GM13977 (cell line): ENCODE measurements at regions not wholly inside any gene's neighbourhood (a gene's known extent, or its start where the extent isn't known, plus 50 kb on each side); places are given as distances from the start of the nearest gene placed in this dataset.
"Not testable (repeated sequence)": the region's sequence is repeated elsewhere in the genome, so short reads cannot be mapped to it uniquely, and the experiment has no call there.

Experiments used
- DNase-seq: peaks from one replicate; pipeline ENCODE4 v3.0.0; 2012; ENCODE audit warnings: low spot score
- in situ Hi-C: fragments of 300-500 bp; cut with MboI; formaldehyde crosslinking; loops from one replicate; pipeline ENCODE4 v1.12.0; 2022; ENCODE audit warnings: low sequenced_read_pairs, low pct_unique_long_range_greater_than_20kb, mixed read lengths, inconsistent platforms; ENCODE audit not compliant: unreplicated experiment
- TF ChIP-seq, protein P1 (sequence below): IDR thresholded peaks from 2 replicates; pipeline ENCODE4 v1.5.1; 2012; ENCODE audit warnings: mild to moderate bottlenecking, control low read depth; ENCODE audit not compliant: insufficient read depth; ENCODE audit errors: extremely low read depth, missing control alignments

- in situ Hi-C loops, result no loop called here
Measured at GRCh38 chr7:24108906-24109376, 175.0 kb upstream of the NPY start.

DNA sequence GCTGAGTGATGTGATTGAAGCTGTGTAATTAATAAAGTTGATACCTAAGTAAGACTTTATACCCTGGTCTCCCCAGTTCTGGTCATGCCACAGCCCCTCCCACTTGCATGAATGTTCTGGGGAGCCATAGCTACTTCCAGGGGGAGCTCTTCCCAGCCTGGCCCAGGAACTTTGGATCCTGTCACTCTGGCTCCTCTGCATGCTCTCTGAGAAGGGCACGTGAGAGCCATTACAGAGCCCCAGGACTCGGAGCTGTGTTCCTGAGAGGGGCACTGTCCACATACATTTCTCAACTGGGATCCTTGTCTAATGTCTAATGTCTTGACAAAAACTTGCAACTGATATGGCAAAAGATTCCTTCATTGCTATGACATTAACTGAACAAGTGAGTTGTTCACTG lies 173.9 kb upstream of the NPY start:
- in situ Hi-C loops, result no loop called here
- TF ChIP-seq, protein P1, sequence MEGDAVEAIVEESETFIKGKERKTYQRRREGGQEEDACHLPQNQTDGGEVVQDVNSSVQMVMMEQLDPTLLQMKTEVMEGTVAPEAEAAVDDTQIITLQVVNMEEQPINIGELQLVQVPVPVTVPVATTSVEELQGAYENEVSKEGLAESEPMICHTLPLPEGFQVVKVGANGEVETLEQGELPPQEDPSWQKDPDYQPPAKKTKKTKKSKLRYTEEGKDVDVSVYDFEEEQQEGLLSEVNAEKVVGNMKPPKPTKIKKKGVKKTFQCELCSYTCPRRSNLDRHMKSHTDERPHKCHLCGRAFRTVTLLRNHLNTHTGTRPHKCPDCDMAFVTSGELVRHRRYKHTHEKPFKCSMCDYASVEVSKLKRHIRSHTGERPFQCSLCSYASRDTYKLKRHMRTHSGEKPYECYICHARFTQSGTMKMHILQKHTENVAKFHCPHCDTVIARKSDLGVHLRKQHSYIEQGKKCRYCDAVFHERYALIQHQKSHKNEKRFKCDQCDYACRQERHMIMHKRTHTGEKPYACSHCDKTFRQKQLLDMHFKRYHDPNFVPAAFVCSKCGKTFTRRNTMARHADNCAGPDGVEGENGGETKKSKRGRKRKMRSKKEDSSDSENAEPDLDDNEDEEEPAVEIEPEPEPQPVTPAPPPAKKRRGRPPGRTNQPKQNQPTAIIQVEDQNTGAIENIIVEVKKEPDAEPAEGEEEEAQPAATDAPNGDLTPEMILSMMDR, result no peak
- DNase-seq, result no peak

More at GRCh38 chr7:24108906-24109376, 175.0 kb upstream of the NPY start:
- TF ChIP-seq, protein P1, result no peak
- no peak for DNase-seq

GRCh38 chr7:24113506-24113905 lies 170.5 kb upstream of the NPY start:
- TF ChIP-seq, protein P1, result no peak

GRCh38 chr7:24115661-24116060 lies 168.3 kb upstream of the NPY start:
- TF ChIP-seq, protein P1, result no peak
- in situ Hi-C loops, result no loop called here
- no peak for DNase-seq

More at GRCh38 chr7:24113506-24113905, 170.5 kb upstream of the NPY start:
- in situ Hi-C loops, result no loop called here
- no peak for DNase-seq

DNA sequence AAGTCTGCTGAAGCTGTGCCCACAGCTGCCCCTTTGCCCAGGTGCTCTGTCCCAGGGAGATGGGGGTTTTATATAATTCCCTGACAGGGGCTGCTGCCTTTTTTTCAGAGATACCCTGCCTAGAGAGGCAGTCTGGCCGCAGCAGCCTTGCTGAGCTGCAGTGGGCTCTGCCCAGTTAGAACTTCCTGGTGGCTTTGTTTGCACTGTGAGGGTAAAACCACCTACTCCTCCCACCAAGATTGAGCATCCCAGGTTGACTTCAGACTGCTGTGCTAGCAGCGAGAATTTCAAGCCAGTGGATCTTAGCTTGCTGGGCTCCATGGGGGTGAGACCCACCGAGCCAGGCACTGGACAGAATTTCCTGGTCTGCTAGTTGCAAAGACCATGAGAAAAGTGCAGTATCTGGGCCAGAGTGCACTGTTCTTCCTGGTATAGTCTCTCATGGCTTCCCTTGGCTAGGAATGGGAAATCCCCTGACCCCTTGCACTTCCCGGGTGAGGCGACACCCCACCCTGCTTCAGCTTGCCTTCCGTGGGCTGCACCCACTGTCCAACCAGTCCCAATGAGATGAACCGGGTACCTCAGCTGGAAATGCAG lies 166.0 kb upstream of the NPY start:
- in situ Hi-C loops, DNase-seq: not testable (repeated sequence)

DNA sequence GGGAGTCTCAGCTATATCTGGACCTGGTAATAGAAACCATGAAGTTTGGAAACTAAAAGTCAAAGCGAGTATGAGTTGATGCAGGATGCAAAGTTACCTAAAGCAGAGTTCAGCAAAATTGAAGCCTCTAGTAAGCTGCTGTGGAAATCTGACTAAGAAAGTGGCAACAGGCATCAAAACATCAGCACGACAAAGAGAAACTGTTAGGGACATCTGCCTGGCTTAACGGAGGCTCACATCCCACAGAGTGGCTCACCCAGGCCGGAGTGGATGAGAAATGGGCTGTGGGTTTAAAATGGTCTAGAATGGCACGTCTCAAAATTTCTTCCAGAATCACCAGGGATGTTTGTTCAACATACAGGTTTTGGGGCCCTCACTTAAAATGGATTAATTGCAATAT lies 164.1 kb upstream of the NPY start:
- in situ Hi-C loops, result no loop called here
- TF ChIP-seq, protein P1, result no peak
- DNase-seq, result no peak

DNA sequence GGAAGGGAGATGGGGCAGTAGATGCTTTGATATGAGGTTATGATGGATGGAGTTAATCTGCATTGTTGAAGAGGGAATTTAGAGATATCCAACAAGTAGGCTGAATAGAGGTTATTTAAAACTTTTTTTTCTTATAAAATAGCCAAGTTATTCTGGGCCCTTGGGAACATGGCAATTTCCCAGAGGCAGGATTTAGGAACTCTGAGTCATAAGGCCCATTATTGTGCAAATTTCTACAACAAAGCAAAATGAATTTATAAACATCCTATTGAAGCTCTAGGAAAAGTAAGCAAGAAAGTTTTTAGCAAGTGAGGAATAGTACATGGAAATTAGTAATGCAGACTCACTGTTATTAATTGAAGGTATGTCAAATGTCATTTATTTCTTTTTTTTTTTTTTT lies 160.9 kb upstream of the NPY start:
- no peak for DNase-seq
- in situ Hi-C loops, result no loop called here
- TF ChIP-seq, protein P1, result no peak
